ENCODE measurements at regions not wholly inside any gene's neighbourhood (a gene's known extent, or its start where the extent isn't known, plus 50 kb on each side); places are given as distances from the start of the nearest gene placed in this dataset.
"Not testable (repeated sequence)": the region's sequence is repeated elsewhere in the genome, so short reads cannot be mapped to it uniquely, and the experiment has no call there.

DNA sequence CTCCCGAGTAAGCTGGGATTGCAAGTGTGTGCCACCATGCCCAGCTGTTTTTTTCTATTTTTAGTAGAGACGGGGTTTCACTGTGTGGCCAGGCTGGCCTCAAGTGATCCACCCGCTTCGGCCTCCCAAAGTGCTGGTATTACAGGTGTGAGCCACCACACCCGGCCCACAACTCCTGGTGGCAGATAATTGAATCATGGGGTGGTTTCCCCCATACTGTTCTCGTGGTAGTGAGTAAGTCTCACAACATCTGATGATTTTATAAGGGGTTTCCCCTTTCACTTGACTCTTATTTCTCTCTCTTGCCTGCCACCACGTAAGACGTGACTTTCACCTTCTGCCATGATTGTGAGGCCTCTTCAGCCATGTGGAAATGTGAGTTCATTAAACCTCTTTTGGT lies 79.1 kb downstream of the SOWAHC start:
- H3K4me3 Mint-ChIP-seq; H3K27me3 Mint-ChIP-seq (ENCODE audit: low read depth); H3K36me3 Mint-ChIP-seq; CTCF ChIA-PET; DNase-seq (ENCODE audit: low spot score); H3K9me3 Mint-ChIP-seq; H3K27ac Mint-ChIP-seq; ATAC-seq; POLR2A ChIA-PET: not testable (repeated sequence)
- peaks cover 20% of the 10 kb centered on the region for H3K4me1 Mint-ChIP-seq

DNA sequence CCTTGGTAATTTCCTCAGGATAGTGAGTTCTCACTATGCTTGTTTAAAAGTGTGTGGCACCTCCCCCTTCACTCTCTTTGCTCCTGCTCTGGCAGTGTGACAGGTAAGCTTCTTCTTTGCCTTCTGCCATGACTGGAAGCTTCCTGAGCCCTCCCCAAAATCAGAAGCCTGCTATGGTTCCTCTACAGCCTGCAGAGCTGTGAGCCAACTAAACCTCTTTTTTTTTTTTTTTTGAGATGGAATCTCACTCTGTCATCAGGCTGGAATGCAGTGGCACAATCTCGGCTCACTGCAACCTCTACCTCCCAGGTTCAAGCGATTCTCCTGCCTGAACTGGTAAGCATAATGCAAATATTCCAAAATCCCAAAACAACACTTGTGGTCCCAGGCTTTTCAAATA lies 80.0 kb downstream of the SOWAHC start:
- POLR2A ChIA-PET, result interaction anchor here (0.7 kb wide), 1 partner anchor 80 kb away, joined by 3 read pairs; the partner anchor contains the start of genes SEPTIN10 and SOWAHC
- CTCF ChIA-PET, result interaction anchor here (0.7 kb wide), 1 partner anchor 148 kb away, joined by 4 read pairs; no protein-coding TSS in a partner anchor
- no peak overlapping the region for H3K27ac Mint-ChIP-seq
- no peak overlapping the region for H3K4me3 Mint-ChIP-seq
- no peaks in the 10 kb centered on the region for H3K27me3 Mint-ChIP-seq (ENCODE audit: low read depth)
- no peak for DNase-seq (ENCODE audit: low spot score)
- peak; percentile 61 for ATAC-seq
- H3K9me3 Mint-ChIP-seq, result no peaks in the 10 kb centered on the region
- H3K4me1 Mint-ChIP-seq, result peaks cover 24% of the 10 kb centered on the region
- TF ChIP-seq, protein P1, sequence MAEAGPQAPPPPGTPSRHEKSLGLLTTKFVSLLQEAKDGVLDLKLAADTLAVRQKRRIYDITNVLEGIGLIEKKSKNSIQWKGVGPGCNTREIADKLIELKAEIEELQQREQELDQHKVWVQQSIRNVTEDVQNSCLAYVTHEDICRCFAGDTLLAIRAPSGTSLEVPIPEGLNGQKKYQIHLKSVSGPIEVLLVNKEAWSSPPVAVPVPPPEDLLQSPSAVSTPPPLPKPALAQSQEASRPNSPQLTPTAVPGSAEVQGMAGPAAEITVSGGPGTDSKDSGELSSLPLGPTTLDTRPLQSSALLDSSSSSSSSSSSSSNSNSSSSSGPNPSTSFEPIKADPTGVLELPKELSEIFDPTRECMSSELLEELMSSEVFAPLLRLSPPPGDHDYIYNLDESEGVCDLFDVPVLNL (CRISPR knock-in tag; IDR thresholded peaks at IDR 0.05; ENCODE audit: borderline replicate concordance, low read depth), result no peak
- TF ChIP-seq, protein P2, sequence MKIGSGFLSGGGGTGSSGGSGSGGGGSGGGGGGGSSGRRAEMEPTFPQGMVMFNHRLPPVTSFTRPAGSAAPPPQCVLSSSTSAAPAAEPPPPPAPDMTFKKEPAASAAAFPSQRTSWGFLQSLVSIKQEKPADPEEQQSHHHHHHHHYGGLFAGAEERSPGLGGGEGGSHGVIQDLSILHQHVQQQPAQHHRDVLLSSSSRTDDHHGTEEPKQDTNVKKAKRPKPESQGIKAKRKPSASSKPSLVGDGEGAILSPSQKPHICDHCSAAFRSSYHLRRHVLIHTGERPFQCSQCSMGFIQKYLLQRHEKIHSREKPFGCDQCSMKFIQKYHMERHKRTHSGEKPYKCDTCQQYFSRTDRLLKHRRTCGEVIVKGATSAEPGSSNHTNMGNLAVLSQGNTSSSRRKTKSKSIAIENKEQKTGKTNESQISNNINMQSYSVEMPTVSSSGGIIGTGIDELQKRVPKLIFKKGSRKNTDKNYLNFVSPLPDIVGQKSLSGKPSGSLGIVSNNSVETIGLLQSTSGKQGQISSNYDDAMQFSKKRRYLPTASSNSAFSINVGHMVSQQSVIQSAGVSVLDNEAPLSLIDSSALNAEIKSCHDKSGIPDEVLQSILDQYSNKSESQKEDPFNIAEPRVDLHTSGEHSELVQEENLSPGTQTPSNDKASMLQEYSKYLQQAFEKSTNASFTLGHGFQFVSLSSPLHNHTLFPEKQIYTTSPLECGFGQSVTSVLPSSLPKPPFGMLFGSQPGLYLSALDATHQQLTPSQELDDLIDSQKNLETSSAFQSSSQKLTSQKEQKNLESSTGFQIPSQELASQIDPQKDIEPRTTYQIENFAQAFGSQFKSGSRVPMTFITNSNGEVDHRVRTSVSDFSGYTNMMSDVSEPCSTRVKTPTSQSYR (CRISPR knock-in tag; IDR thresholded peaks at IDR 0.05), result no peak
- TF ChIP-seq IRF2 (CRISPR knock-in tag; IDR thresholded peaks at IDR 0.05; ENCODE audit: borderline replicate concordance, low read depth), result no peak
- TF ChIP-seq ATF1 (CRISPR knock-in tag; IDR thresholded peaks at IDR 0.05), result no peak
- TF ChIP-seq ZNF671 (CRISPR knock-in tag; IDR thresholded peaks at IDR 0.05), result no peak
- TF ChIP-seq OVOL2 (CRISPR knock-in tag; IDR thresholded peaks at IDR 0.05; ENCODE audit: borderline replicate concordance), result no peak
- H3K36me3 Mint-ChIP-seq, result no peaks in the 10 kb centered on the region

DNA sequence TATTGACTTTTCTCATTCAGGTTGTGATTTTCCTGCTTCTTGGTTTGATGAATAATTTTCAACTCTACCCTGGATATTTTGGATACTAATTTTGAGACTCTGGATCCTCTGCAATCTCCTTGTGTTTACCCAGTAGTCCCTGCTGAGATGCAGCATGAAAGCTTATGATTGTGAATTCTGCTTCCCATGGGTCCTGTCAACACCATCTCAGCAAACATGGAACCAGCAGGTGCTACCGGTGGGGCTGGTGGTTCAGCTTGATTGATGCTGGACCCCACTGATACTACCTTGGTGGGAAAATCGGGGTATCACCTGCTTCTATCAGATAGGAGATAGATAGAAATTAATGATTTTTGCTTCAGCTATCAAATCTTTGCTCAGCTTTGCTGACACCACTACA lies 81.1 kb downstream of the SOWAHC start:
- Mint-ChIP-seq H3K27ac (no peak overlapping the region), H3K36me3 (no peaks in the 10 kb centered on the region), H3K27me3 (ENCODE audit: low read depth) (no peaks in the 10 kb centered on the region), H3K4me1 (peaks cover 31% of the 10 kb centered on the region), H3K4me3 (no peak overlapping the region), H3K9me3 (no peaks in the 10 kb centered on the region)
- ChIA-PET POLR2A (interaction anchor here (1.2 kb wide), 1 partner anchor 11 kb away, joined by 3 read pairs; no protein-coding TSS in a partner anchor), CTCF (no interaction called here)
- DNase-seq (ENCODE audit: low spot score) (no peak), ATAC-seq (no peak)
- TF ChIP-seq ZNF416 (CRISPR knock-in tag; IDR thresholded peaks at IDR 0.05) (no peak), ESRRA (CRISPR knock-in tag; IDR thresholded peaks at IDR 0.05; ENCODE audit: borderline replicate concordance) (no peak), OVOL2 (CRISPR knock-in tag; IDR thresholded peaks at IDR 0.05; ENCODE audit: borderline replicate concordance) (no peak), FOXP1 (CRISPR knock-in tag; IDR thresholded peaks at IDR 0.05; ENCODE audit: borderline replicate concordance) (no peak), IRF2 (CRISPR knock-in tag; IDR thresholded peaks at IDR 0.05; ENCODE audit: borderline replicate concordance, low read depth) (no peak), NR1H2 (CRISPR knock-in tag; IDR thresholded peaks at IDR 0.05) (no peak), ETV6 (CRISPR knock-in tag; IDR thresholded peaks at IDR 0.05) (no peak), ATF1 (CRISPR knock-in tag; IDR thresholded peaks at IDR 0.05) (no peak), NFATC4 (CRISPR knock-in tag; IDR thresholded peaks at IDR 0.05) (no peak), RORB (CRISPR knock-in tag; IDR thresholded peaks at IDR 0.05) (no peak), ZNF423 (CRISPR knock-in tag; IDR thresholded peaks at IDR 0.05) (no peak)
- TF ChIP-seq, protein P3, sequence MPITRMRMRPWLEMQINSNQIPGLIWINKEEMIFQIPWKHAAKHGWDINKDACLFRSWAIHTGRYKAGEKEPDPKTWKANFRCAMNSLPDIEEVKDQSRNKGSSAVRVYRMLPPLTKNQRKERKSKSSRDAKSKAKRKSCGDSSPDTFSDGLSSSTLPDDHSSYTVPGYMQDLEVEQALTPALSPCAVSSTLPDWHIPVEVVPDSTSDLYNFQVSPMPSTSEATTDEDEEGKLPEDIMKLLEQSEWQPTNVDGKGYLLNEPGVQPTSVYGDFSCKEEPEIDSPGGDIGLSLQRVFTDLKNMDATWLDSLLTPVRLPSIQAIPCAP (CRISPR knock-in tag; IDR thresholded peaks at IDR 0.05), result no peak
- TF ChIP-seq, protein P4, sequence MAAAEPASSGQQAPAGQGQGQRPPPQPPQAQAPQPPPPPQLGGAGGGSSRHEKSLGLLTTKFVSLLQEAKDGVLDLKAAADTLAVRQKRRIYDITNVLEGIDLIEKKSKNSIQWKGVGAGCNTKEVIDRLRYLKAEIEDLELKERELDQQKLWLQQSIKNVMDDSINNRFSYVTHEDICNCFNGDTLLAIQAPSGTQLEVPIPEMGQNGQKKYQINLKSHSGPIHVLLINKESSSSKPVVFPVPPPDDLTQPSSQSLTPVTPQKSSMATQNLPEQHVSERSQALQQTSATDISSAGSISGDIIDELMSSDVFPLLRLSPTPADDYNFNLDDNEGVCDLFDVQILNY (CRISPR knock-in tag; IDR thresholded peaks at IDR 0.05), result no peak
- TF ChIP-seq, protein P5, sequence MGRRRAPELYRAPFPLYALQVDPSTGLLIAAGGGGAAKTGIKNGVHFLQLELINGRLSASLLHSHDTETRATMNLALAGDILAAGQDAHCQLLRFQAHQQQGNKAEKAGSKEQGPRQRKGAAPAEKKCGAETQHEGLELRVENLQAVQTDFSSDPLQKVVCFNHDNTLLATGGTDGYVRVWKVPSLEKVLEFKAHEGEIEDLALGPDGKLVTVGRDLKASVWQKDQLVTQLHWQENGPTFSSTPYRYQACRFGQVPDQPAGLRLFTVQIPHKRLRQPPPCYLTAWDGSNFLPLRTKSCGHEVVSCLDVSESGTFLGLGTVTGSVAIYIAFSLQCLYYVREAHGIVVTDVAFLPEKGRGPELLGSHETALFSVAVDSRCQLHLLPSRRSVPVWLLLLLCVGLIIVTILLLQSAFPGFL (CRISPR knock-in tag; IDR thresholded peaks at IDR 0.05; ENCODE audit: borderline replicate concordance), result no peak
- TF ChIP-seq, protein P6, sequence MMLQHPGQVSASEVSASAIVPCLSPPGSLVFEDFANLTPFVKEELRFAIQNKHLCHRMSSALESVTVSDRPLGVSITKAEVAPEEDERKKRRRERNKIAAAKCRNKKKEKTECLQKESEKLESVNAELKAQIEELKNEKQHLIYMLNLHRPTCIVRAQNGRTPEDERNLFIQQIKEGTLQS (CRISPR knock-in tag; conservative IDR thresholded peaks at IDR 0.05), result no peak
- TF ChIP-seq, protein P7, sequence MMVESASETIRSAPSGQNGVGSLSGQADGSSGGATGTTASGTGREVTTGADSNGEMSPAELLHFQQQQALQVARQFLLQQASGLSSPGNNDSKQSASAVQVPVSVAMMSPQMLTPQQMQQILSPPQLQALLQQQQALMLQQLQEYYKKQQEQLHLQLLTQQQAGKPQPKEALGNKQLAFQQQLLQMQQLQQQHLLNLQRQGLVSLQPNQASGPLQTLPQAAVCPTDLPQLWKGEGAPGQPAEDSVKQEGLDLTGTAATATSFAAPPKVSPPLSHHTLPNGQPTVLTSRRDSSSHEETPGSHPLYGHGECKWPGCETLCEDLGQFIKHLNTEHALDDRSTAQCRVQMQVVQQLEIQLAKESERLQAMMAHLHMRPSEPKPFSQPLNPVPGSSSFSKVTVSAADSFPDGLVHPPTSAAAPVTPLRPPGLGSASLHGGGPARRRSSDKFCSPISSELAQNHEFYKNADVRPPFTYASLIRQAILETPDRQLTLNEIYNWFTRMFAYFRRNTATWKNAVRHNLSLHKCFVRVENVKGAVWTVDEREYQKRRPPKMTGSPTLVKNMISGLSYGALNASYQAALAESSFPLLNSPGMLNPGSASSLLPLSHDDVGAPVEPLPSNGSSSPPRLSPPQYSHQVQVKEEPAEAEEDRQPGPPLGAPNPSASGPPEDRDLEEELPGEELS (CRISPR knock-in tag; IDR thresholded peaks at IDR 0.05), result no peak
- TF ChIP-seq, protein P8, sequence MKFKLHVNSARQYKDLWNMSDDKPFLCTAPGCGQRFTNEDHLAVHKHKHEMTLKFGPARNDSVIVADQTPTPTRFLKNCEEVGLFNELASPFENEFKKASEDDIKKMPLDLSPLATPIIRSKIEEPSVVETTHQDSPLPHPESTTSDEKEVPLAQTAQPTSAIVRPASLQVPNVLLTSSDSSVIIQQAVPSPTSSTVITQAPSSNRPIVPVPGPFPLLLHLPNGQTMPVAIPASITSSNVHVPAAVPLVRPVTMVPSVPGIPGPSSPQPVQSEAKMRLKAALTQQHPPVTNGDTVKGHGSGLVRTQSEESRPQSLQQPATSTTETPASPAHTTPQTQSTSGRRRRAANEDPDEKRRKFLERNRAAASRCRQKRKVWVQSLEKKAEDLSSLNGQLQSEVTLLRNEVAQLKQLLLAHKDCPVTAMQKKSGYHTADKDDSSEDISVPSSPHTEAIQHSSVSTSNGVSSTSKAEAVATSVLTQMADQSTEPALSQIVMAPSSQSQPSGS (CRISPR knock-in tag; IDR thresholded peaks at IDR 0.05; ENCODE audit: borderline replicate concordance, low read depth), result no peak
